ENCODE measurements at regions not wholly inside any gene's neighbourhood (a gene's known extent, or its start where the extent isn't known, plus 50 kb on each side); places are given as distances from the start of the nearest gene placed in this dataset.

DNA sequence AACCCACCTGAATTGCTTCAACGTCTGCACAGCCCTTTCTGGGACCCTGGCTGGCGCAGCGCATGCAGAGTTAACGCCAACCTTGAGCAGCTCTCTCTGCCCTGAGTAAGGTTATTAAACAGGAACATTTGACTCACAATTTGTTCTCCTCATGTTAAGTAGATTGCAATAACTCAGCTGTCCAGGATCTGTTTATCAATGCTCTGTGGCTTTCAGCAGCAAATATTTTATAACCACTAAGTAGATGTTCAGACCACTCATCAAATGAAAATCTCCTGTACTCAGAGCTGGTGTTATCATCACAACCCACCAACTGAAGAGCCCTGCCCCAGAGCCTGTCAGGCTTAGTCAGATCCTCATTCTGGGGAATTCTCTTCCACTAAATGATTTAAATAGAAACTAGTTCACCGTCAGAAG, 403.0 kb downstream of the ZNF608 start:
- peak; percentile 87 for ATAC-seq

GRCh38 chr5:124342986-124343385, 403.5 kb downstream of the ZNF608 start:
- peak; percentile 36 for ATAC-seq
- no peak for TF ChIP-seq OSR1 (CRISPR knock-in tag; IDR thresholded peaks at IDR 0.05)

More for the DNA sequence above, 403.0 kb downstream of the ZNF608 start:
- no peak for TF ChIP-seq ZNF8 (CRISPR knock-in tag; IDR thresholded peaks at IDR 0.05)
- no peak for TF ChIP-seq ZNF70 (CRISPR knock-in tag; IDR thresholded peaks at IDR 0.05)
- TF ChIP-seq ZFP30 (CRISPR knock-in tag; IDR thresholded peaks at IDR 0.05) = no peak
- no peak for TF ChIP-seq CSDC2 (CRISPR knock-in tag; IDR thresholded peaks at IDR 0.05)
- TF ChIP-seq ARNTL (CRISPR knock-in tag; IDR thresholded peaks at IDR 0.05; ENCODE audit: borderline replicate concordance, low read depth) = no peak
- TF ChIP-seq ZFP3 (CRISPR knock-in tag; IDR thresholded peaks at IDR 0.05) = 0 out of 2 replicates have a peak, but pooled peaks have one; percentile 18
- no peak for TF ChIP-seq GLIS3 (CRISPR knock-in tag; IDR thresholded peaks at IDR 0.05)
- TF ChIP-seq PPARA (CRISPR knock-in tag; IDR thresholded peaks at IDR 0.05; ENCODE audit: borderline replicate concordance) = no peak
- peak; percentile 78; the same call in 1 of the 2 replicates for TF ChIP-seq TOX (CRISPR knock-in tag; IDR thresholded peaks at IDR 0.05; ENCODE audit: borderline replicate concordance)
- TF ChIP-seq TSHZ2 (CRISPR knock-in tag; IDR thresholded peaks at IDR 0.05) = no peak
- no peak for TF ChIP-seq ZNF565 (CRISPR knock-in tag; conservative IDR thresholded peaks at IDR 0.05; ENCODE audit: low read depth)
- TF ChIP-seq CREB5 (CRISPR knock-in tag; IDR thresholded peaks at IDR 0.05; ENCODE audit: low read depth) = 0 out of 2 replicates have a peak, but pooled peaks have one; percentile 41
- peak; percentile 91 for TF ChIP-seq ISL1 (CRISPR knock-in tag; IDR thresholded peaks at IDR 0.05)
- TF ChIP-seq, protein P1, sequence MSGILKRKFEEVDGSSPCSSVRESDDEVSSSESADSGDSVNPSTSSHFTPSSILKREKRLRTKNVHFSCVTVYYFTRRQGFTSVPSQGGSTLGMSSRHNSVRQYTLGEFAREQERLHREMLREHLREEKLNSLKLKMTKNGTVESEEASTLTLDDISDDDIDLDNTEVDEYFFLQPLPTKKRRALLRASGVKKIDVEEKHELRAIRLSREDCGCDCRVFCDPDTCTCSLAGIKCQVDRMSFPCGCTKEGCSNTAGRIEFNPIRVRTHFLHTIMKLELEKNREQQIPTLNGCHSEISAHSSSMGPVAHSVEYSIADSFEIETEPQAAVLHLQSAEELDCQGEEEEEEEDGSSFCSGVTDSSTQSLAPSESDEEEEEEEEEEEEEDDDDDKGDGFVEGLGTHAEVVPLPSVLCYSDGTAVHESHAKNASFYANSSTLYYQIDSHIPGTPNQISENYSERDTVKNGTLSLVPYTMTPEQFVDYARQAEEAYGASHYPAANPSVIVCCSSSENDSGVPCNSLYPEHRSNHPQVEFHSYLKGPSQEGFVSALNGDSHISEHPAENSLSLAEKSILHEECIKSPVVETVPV (CRISPR knock-in tag; IDR thresholded peaks at IDR 0.05) = no peak
- no peak for TF ChIP-seq OSR1 (CRISPR knock-in tag; IDR thresholded peaks at IDR 0.05)
- TF ChIP-seq RARB (CRISPR knock-in tag; IDR thresholded peaks at IDR 0.05) = no peak
- peak; percentile 70; the same call in 1 of the 2 replicates for TF ChIP-seq ZC3H10 (CRISPR knock-in tag; IDR thresholded peaks at IDR 0.05)
- peak; percentile 73; the same call in 1 of the 2 replicates for TF ChIP-seq PATZ1 (CRISPR knock-in tag; IDR thresholded peaks at IDR 0.05; ENCODE audit: borderline replicate concordance)
- TF ChIP-seq ESRRG (CRISPR knock-in tag; IDR thresholded peaks at IDR 0.05) = no peak
- TF ChIP-seq TCF4 (CRISPR knock-in tag; IDR thresholded peaks at IDR 0.05; ENCODE audit: borderline replicate concordance) = no peak
- no peak for TF ChIP-seq SNAI2 (CRISPR knock-in tag; IDR thresholded peaks at IDR 0.05)

DNA sequence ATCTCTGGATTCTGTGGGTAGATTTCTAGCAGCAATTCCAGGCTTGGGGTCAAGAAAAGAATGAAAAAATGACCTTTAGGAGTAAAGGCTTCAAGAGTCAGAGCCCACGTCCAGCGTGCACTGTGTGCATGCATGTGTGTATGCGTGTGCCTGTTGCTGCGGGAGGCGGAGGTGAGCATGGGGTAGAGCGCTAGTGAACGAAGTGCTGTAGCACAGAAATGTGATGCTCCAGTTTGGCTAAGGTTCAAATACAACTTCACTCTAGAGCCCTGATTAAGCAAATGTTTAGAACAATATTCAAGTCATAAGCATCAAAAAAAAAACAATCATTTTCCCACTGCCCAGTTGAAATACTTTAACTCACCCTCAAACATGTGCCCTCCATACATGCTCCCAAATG, 403.9 kb downstream of the ZNF608 start:
- ATAC-seq = peak; percentile 27
- TF ChIP-seq ZNF8 (CRISPR knock-in tag; IDR thresholded peaks at IDR 0.05) = no peak
- no peak for TF ChIP-seq GLIS3 (CRISPR knock-in tag; IDR thresholded peaks at IDR 0.05)
- TF ChIP-seq, protein P2, sequence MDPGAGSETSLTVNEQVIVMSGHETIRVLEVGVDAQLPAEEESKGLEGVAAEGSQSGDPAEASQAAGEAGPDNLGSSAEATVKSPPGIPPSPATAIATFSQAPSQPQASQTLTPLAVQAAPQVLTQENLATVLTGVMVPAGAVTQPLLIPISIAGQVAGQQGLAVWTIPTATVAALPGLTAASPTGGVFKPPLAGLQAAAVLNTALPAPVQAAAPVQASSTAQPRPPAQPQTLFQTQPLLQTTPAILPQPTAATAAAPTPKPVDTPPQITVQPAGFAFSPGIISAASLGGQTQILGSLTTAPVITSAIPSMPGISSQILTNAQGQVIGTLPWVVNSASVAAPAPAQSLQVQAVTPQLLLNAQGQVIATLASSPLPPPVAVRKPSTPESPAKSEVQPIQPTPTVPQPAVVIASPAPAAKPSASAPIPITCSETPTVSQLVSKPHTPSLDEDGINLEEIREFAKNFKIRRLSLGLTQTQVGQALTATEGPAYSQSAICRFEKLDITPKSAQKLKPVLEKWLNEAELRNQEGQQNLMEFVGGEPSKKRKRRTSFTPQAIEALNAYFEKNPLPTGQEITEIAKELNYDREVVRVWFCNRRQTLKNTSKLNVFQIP (CRISPR knock-in tag; IDR thresholded peaks at IDR 0.05; ENCODE audit: borderline replicate concordance, low read depth) = no peak
- no peak for TF ChIP-seq OSR1 (CRISPR knock-in tag; IDR thresholded peaks at IDR 0.05)
- no peak for TF ChIP-seq ISL1 (CRISPR knock-in tag; IDR thresholded peaks at IDR 0.05)
- TF ChIP-seq PATZ1 (CRISPR knock-in tag; IDR thresholded peaks at IDR 0.05; ENCODE audit: borderline replicate concordance) = no peak
- no peak for TF ChIP-seq CSDC2 (CRISPR knock-in tag; IDR thresholded peaks at IDR 0.05)
- TF ChIP-seq ZNF70 (CRISPR knock-in tag; IDR thresholded peaks at IDR 0.05) = no peak
- TF ChIP-seq ZFP30 (CRISPR knock-in tag; IDR thresholded peaks at IDR 0.05) = no peak
- TF ChIP-seq ZC3H10 (CRISPR knock-in tag; IDR thresholded peaks at IDR 0.05) = no peak
- no peak for TF ChIP-seq BACH2 (CRISPR knock-in tag; IDR thresholded peaks at IDR 0.05; ENCODE audit: borderline replicate concordance)
